ENCODE measurements at regions not wholly inside any gene's neighbourhood (a gene's known extent, or its start where the extent isn't known, plus 50 kb on each side); places are given as distances from the start of the nearest gene placed in this dataset.

DNA sequence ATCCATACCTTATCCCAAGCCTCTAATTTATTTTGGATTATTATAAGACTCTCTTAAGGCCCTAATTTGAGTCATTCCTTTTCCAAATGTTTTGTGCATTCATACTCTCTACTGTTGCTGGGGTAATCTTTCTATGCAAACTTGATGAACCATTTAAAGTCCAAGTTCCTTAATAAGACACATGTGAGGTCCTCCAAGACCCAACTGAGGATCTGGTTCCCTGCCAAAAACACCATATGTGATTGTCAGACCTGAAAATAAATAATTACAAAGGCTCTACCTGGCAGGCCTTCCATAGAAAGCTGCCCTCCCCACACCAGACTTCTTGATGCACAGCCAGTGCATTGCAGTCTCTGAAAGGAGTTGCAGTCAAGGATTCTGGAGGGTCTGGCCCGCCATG lies 257.9 kb upstream of the AKR1E2 start:
- TF ChIP-seq, protein P1, sequence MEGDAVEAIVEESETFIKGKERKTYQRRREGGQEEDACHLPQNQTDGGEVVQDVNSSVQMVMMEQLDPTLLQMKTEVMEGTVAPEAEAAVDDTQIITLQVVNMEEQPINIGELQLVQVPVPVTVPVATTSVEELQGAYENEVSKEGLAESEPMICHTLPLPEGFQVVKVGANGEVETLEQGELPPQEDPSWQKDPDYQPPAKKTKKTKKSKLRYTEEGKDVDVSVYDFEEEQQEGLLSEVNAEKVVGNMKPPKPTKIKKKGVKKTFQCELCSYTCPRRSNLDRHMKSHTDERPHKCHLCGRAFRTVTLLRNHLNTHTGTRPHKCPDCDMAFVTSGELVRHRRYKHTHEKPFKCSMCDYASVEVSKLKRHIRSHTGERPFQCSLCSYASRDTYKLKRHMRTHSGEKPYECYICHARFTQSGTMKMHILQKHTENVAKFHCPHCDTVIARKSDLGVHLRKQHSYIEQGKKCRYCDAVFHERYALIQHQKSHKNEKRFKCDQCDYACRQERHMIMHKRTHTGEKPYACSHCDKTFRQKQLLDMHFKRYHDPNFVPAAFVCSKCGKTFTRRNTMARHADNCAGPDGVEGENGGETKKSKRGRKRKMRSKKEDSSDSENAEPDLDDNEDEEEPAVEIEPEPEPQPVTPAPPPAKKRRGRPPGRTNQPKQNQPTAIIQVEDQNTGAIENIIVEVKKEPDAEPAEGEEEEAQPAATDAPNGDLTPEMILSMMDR (IDR thresholded peaks at IDR 0.05; ENCODE audit: low read depth, low read length, missing input control), result no peak
- TF ChIP-seq RXRA (IDR thresholded peaks at IDR 0.05) (no peak), TAF1 (conservative IDR thresholded peaks at IDR 0.05) (no peak), SP1 (IDR thresholded peaks at IDR 0.05) (no peak), EGR1 (IDR thresholded peaks at IDR 0.05; ENCODE audit: low read depth in 2 of 2) (no peak), GABPA (IDR thresholded peaks at IDR 0.05 in 1 of 2, conservative IDR thresholded peaks at IDR 0.05 in 1 of 2) (no peak), FOXA2 (IDR thresholded peaks at IDR 0.05) (no peak)
- TF ChIP-seq, protein P2, sequence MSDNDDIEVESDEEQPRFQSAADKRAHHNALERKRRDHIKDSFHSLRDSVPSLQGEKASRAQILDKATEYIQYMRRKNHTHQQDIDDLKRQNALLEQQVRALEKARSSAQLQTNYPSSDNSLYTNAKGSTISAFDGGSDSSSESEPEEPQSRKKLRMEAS (IDR thresholded peaks at IDR 0.05), result no peak
- TF ChIP-seq, protein P3, sequence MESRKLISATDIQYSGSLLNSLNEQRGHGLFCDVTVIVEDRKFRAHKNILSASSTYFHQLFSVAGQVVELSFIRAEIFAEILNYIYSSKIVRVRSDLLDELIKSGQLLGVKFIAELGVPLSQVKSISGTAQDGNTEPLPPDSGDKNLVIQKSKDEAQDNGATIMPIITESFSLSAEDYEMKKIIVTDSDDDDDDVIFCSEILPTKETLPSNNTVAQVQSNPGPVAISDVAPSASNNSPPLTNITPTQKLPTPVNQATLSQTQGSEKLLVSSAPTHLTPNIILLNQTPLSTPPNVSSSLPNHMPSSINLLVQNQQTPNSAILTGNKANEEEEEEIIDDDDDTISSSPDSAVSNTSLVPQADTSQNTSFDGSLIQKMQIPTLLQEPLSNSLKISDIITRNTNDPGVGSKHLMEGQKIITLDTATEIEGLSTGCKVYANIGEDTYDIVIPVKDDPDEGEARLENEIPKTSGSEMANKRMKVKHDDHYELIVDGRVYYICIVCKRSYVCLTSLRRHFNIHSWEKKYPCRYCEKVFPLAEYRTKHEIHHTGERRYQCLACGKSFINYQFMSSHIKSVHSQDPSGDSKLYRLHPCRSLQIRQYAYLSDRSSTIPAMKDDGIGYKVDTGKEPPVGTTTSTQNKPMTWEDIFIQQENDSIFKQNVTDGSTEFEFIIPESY (IDR thresholded peaks at IDR 0.05), result no peak
- TF ChIP-seq, protein P4, sequence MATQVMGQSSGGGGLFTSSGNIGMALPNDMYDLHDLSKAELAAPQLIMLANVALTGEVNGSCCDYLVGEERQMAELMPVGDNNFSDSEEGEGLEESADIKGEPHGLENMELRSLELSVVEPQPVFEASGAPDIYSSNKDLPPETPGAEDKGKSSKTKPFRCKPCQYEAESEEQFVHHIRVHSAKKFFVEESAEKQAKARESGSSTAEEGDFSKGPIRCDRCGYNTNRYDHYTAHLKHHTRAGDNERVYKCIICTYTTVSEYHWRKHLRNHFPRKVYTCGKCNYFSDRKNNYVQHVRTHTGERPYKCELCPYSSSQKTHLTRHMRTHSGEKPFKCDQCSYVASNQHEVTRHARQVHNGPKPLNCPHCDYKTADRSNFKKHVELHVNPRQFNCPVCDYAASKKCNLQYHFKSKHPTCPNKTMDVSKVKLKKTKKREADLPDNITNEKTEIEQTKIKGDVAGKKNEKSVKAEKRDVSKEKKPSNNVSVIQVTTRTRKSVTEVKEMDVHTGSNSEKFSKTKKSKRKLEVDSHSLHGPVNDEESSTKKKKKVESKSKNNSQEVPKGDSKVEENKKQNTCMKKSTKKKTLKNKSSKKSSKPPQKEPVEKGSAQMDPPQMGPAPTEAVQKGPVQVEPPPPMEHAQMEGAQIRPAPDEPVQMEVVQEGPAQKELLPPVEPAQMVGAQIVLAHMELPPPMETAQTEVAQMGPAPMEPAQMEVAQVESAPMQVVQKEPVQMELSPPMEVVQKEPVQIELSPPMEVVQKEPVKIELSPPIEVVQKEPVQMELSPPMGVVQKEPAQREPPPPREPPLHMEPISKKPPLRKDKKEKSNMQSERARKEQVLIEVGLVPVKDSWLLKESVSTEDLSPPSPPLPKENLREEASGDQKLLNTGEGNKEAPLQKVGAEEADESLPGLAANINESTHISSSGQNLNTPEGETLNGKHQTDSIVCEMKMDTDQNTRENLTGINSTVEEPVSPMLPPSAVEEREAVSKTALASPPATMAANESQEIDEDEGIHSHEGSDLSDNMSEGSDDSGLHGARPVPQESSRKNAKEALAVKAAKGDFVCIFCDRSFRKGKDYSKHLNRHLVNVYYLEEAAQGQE (IDR thresholded peaks at IDR 0.05), result no peak

All from liver (tissue), 3 donors.